ENCODE measurements at regions not wholly inside any gene's neighbourhood (a gene's known extent, or its start where the extent isn't known, plus 50 kb on each side); places are given as distances from the start of the nearest gene placed in this dataset.

- ATAC-seq = no peak
- intact Hi-C loops (cut with DNase I) = no loop called here
- WGBS, 2 donors = 75 to 82% methylated on average over 3 of the region's 3 CpGs
Observed at GRCh38 chr13:48839171-48839570, 136.5 kb upstream of the FNDC3A start.

GRCh38 chr13:48840366-48840765, 135.3 kb upstream of the FNDC3A start:
- FAIRE-seq = no peak
- Histone ChIP-seq H3K9me3 (no peaks in the 10 kb centered on the region), H3K36me3 (no peaks in the 10 kb centered on the region), H3K4me3 (no peak overlapping the region), H3K4me1 (no peaks in the 10 kb centered on the region), H3K27me3 (no peaks in the 10 kb centered on the region), H3K27ac (no peak overlapping the region)
- 88 to 91% methylated on average over 1 of the region's 1 CpG for WGBS, 2 donors
- no peak for DNase-seq
- ATAC-seq = no peak
- intact Hi-C loops (cut with DNase I) = no loop called here
- no peak for TF ChIP-seq CTCF (IDR thresholded peaks at IDR 0.05)

More at GRCh38 chr13:48839171-48839570, 136.5 kb upstream of the FNDC3A start:
- H3K4me3 ChIP-seq = no peak overlapping the region
- TF ChIP-seq CTCF (IDR thresholded peaks at IDR 0.05) = no peak
- DNase-seq (no peak), FAIRE-seq (no peak)
- no peaks in the 10 kb centered on the region for H3K36me3 ChIP-seq
- H3K4me1 ChIP-seq = no peaks in the 10 kb centered on the region
- no peaks in the 10 kb centered on the region for H3K27me3 ChIP-seq
- H3K27ac ChIP-seq = no peak overlapping the region
- no peaks in the 10 kb centered on the region for H3K9me3 ChIP-seq

GRCh38 chr13:48842316-48842715, 133.4 kb upstream of the FNDC3A start:
- no peaks in the 10 kb centered on the region for H3K9me3 ChIP-seq
- no peaks in the 10 kb centered on the region for H3K4me1 ChIP-seq
- H3K27me3 ChIP-seq = no peaks in the 10 kb centered on the region
- DNase-seq = no peak
- H3K36me3 ChIP-seq = no peaks in the 10 kb centered on the region
- FAIRE-seq = no peak
- ATAC-seq = no peak
- no peak overlapping the region for H3K27ac ChIP-seq
- no peak for TF ChIP-seq CTCF (IDR thresholded peaks at IDR 0.05)
- H3K4me3 ChIP-seq = no peak overlapping the region
- intact Hi-C loops (cut with DNase I) = no loop called here

GRCh38 chr13:48843630-48844380, 131.9 kb upstream of the FNDC3A start:
- Histone ChIP-seq H3K4me1 (no peaks in the 10 kb centered on the region), H3K36me3 (no peaks in the 10 kb centered on the region), H3K27ac (no peak overlapping the region), H3K4me3 (no peak overlapping the region), H3K9me3 (no peaks in the 10 kb centered on the region), H3K27me3 (no peaks in the 10 kb centered on the region)
- no peak for FAIRE-seq
- 57 to 60% methylated on average over 3 of the region's 3 CpGs for WGBS, 2 donors
- DNase-seq = no peak
- ATAC-seq = no peak
- intact Hi-C loops (cut with DNase I) = no loop called here
- no peak for TF ChIP-seq CTCF (IDR thresholded peaks at IDR 0.05)

- no peak for FAIRE-seq
Observed at GRCh38 chr13:48844676-48845075, 131.0 kb upstream of the FNDC3A start.

More at GRCh38 chr13:48844676-48845075, 131.0 kb upstream of the FNDC3A start:
- Histone ChIP-seq H3K27ac (no peak overlapping the region), H3K36me3 (no peaks in the 10 kb centered on the region), H3K9me3 (no peaks in the 10 kb centered on the region), H3K4me3 (no peak overlapping the region), H3K4me1 (no peaks in the 10 kb centered on the region), H3K27me3 (no peaks in the 10 kb centered on the region)
- WGBS, 2 donors = 87 to 96% methylated on average over 2 of the region's 2 CpGs
- no peak for TF ChIP-seq CTCF (IDR thresholded peaks at IDR 0.05)
- no peak for ATAC-seq
- intact Hi-C loops (cut with DNase I) = no loop called here
- no peak for DNase-seq

All from pancreas (tissue), 10 donors.